ENCODE measurements at regions not wholly inside any gene's neighbourhood (a gene's known extent, or its start where the extent isn't known, plus 50 kb on each side); places are given as distances from the start of the nearest gene placed in this dataset.

GRCh38 chr13:106041445-106041844 is 494.0 kb downstream of the EFNB2 start:
- TF ChIP-seq EZH2 (IDR thresholded peaks at IDR 0.05; ENCODE audit: low read length, missing control alignments) = no peak
- no peak for TF ChIP-seq CTCF (conservative IDR thresholded peaks at IDR 0.05 in 1 of 2, IDR thresholded peaks at IDR 0.05 in 1 of 2; ENCODE audit: low read depth in 1 of 2, low read length in 2 of 2)
